Body of pancreas (tissue), 4 donors: ENCODE measurements at regions not wholly inside any gene's neighbourhood (a gene's known extent, or its start where the extent isn't known, plus 50 kb on each side); places are given as distances from the start of the nearest gene placed in this dataset.

Experiments
- POLR2A ChIP-seq, 3 donors: fragments of 450-650 bp; IDR thresholded peaks; one replicate each; pipeline ENCODE4 v1.6.1; 2016; ENCODE audit warnings: antibody characterized with exemption in 3 of 3, mild to moderate bottlenecking in 2 of 3
- TF ChIP-seq, protein P1 (sequence below), 7 experiments: fragments of 450-650 bp in 4 of 7; fragments of 200-600 bp in 3 of 7; sonication (generic) in 3 of 7; IDR thresholded peaks; one replicate each; pipeline ENCODE4 v1.5.1; 2016 to 2019; ENCODE audit warnings: antibody characterized with exemption in 7 of 7

DNA sequence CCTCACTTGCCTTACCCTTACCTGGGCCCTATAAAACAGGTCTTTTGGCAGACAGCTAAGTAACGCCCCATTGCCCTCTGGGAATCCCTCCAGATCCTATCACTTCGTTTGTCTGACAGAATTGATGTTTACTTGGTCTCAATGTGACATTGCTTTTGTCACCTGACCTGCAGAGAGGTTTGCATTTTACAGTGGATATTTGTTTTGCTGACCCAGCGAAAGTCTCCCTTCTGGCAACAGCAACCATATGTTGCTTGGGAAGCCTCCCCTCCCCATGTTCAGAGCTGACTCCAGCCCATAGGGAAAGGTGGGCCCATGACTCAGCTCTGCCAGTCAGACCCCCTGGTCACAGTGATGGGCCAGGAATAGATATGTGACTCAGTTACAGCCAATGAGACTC is 54.0 kb upstream of the LARP1 start:
- TF ChIP-seq, protein P1, sequence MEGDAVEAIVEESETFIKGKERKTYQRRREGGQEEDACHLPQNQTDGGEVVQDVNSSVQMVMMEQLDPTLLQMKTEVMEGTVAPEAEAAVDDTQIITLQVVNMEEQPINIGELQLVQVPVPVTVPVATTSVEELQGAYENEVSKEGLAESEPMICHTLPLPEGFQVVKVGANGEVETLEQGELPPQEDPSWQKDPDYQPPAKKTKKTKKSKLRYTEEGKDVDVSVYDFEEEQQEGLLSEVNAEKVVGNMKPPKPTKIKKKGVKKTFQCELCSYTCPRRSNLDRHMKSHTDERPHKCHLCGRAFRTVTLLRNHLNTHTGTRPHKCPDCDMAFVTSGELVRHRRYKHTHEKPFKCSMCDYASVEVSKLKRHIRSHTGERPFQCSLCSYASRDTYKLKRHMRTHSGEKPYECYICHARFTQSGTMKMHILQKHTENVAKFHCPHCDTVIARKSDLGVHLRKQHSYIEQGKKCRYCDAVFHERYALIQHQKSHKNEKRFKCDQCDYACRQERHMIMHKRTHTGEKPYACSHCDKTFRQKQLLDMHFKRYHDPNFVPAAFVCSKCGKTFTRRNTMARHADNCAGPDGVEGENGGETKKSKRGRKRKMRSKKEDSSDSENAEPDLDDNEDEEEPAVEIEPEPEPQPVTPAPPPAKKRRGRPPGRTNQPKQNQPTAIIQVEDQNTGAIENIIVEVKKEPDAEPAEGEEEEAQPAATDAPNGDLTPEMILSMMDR (IDR thresholded peaks at IDR 0.05): no peak
- TF ChIP-seq POLR2A (IDR thresholded peaks at IDR 0.05): no peak
